GM21423 (cell line): ENCODE measurements at regions not wholly inside any gene's neighbourhood (a gene's known extent, or its start where the extent isn't known, plus 50 kb on each side); places are given as distances from the start of the nearest gene placed in this dataset.

Experiments
- ATAC-seq: cut with Tn5 transposase; IDR thresholded peaks from one replicate; pipeline ENCODE4 v1.9.1; 2021; ENCODE audit warnings: mild to moderate bottlenecking, moderate library complexity; ENCODE audit not compliant: unreplicated experiment

- ATAC-seq: no peak
Observed at GRCh38 chr5:87877495-87877894, 391.1 kb downstream of the TMEM161B start.

- ATAC-seq: no peak
Observed at GRCh38 chr5:87877023-87877422, 391.6 kb downstream of the TMEM161B start.

GRCh38 chr5:87876616-87877015 lies 392.0 kb downstream of the TMEM161B start:
- no peak for ATAC-seq

- ATAC-seq: no peak
Observed at GRCh38 chr5:87872986-87873385, 395.7 kb downstream of the TMEM161B start.

- ATAC-seq: no peak
Observed at GRCh38 chr5:87868792-87869191, 399.9 kb downstream of the TMEM161B start.

- ATAC-seq: no peak
Observed at GRCh38 chr5:87867281-87867680, 401.4 kb downstream of the TMEM161B start.

GRCh38 chr5:87853541-87853940 lies 415.1 kb downstream of the TMEM161B start:
- no peak for ATAC-seq

- no peak for ATAC-seq
Observed at GRCh38 chr5:87851603-87852002, 417.0 kb downstream of the TMEM161B start.

- ATAC-seq: no peak
Observed at GRCh38 chr5:87850843-87851242, 417.8 kb downstream of the TMEM161B start.

GRCh38 chr5:87845734-87846133 lies 422.9 kb downstream of the TMEM161B start:
- no peak for ATAC-seq

- ATAC-seq: no peak
Observed at GRCh38 chr5:87844866-87845265, 423.8 kb downstream of the TMEM161B start.

- no peak for ATAC-seq
Observed at GRCh38 chr5:87844449-87844848, 424.2 kb downstream of the TMEM161B start.

- no peak for ATAC-seq
Observed at GRCh38 chr5:87836696-87837095, 424.0 kb upstream of the CCNH start.

GRCh38 chr5:87831499-87831898 lies 418.8 kb upstream of the CCNH start:
- ATAC-seq: no peak

- ATAC-seq: no peak
Observed at GRCh38 chr5:87829217-87829551, 416.5 kb upstream of the CCNH start.

- ATAC-seq: no peak
Observed at GRCh38 chr5:87828545-87829216, 416.0 kb upstream of the CCNH start.

GRCh38 chr5:87827539-87827938 lies 414.8 kb upstream of the CCNH start:
- no peak for ATAC-seq

GRCh38 chr5:87826507-87826906 lies 413.8 kb upstream of the CCNH start:
- no peak for ATAC-seq

GRCh38 chr5:87825583-87825982 lies 412.9 kb upstream of the CCNH start:
- no peak for ATAC-seq

- ATAC-seq: no peak
Observed at GRCh38 chr5:87807783-87808182, 395.1 kb upstream of the CCNH start.

- no peak for ATAC-seq
Observed at GRCh38 chr5:87803352-87803751, 390.6 kb upstream of the CCNH start.

- ATAC-seq: no peak
Observed at GRCh38 chr5:87791869-87792268, 379.1 kb upstream of the CCNH start.

GRCh38 chr5:87788416-87788815 lies 375.7 kb upstream of the CCNH start:
- no peak for ATAC-seq
